Cerebellar nuclear complex (tissue), 1 donor: ENCODE measurements at regions not wholly inside any gene's neighbourhood (a gene's known extent, or its start where the extent isn't known, plus 50 kb on each side); places are given as distances from the start of the nearest gene placed in this dataset.
"Not testable (repeated sequence)": the region's sequence is repeated elsewhere in the genome, so short reads cannot be mapped to it uniquely, and the experiment has no call there.

Experiments
- DNase-seq, 2 experiments: peaks; one replicate each; lab custom pipeline; 2025; lab: John Stamatoyannopoulos, UW

DNA sequence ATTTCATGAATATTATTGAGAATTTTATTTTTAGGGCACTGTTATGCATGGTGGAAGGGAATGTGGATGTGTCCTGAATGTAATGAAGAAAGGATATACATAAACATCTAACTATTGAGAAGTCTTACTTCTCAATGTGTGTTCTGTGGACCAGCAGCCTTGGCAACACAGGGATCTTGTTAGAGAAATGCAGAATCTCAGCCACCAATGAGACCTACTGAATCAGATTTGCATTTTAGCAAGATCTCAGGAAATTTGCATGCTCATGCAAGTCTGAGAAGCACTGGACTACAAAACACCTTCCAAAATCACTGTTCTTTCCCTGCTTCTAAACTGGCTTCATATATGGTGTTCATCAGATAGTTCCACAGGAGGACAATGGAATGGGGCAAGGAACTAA, 139.7 kb upstream of the WDFY3 start:
- no peak for DNase-seq

DNA sequence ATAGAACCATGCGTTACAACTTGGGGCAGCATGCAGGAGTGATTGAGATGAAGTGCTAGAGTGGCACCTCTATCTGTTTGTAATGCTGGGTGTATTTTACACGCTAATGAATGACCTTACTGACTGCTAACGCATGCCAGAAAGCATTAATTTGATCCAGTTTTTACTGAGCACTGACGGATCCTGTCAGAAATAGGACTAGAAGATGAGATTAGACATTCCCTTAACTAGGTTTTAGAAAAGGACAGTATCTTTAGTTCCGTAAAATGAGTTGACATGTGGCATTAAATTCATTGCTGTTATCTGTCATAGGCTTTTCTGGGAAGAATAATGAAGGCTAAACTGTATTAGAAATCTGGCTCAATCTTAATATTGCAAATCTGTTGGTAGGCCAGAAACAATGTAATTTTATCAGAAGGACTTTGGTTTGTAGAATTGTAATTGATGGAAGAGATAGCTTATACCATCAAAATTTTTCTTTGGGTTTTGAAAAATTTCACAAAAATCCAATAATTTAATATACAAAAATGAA, 140.4 kb upstream of the WDFY3 start:
- no peak for DNase-seq

DNA sequence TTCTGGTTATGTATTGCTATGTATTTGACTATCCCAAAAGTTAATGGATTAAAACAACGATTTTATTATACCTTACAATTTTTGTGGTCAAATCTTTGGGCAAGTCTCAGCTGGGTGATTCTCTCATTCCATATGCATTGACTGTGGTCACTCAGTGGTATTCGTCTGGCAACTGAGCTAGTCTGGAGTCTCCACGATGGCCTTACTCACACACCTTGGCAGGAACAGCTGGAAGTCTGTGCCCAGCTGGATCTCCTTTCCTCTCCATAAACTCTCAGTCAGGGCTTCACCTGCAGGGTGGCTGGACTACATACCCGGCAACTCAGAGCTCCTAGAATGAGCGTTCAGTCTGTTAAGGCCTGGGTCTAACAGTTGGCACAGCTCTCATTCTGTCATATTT, 141.1 kb upstream of the WDFY3 start:
- DNase-seq, result no peak

DNA sequence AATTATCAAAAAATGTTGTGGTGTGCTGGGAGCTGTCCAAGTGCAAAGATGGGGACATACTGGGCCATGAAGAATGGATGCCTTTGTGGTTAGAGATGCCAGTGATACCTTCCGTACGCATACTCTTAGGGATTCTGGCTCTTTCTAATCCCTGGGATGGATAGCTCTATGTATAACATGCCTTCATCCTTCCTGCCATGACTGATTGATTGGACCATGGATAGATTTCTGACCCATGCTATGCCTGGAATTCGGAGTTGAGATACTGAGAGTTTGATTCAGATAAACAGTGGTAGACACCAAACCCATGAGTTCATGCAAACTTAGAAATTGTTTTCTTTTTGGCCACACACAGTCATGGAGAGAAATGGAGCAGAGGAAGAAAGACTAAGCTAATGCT, 147.2 kb upstream of the WDFY3 start:
- DNase-seq, result no peak

DNA sequence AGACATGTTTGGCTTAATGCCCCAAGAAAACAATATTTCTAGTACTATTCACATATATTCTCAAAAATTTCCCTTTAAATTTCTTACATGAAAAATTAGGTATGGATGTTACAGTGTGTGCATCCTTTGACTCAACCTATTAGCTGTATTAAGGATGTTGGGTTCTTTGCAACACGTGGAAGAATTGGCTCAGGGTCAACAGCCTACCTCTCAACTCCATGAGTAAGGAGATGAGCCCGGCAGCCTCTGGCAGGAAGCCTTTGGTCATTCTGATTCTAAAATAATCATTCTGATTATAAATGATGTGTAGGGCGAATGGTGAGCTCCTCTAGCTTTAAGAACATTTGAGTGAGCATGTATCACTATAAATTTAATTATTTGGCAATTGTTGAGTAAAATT, 148.0 kb upstream of the WDFY3 start:
- DNase-seq, result no peak

DNA sequence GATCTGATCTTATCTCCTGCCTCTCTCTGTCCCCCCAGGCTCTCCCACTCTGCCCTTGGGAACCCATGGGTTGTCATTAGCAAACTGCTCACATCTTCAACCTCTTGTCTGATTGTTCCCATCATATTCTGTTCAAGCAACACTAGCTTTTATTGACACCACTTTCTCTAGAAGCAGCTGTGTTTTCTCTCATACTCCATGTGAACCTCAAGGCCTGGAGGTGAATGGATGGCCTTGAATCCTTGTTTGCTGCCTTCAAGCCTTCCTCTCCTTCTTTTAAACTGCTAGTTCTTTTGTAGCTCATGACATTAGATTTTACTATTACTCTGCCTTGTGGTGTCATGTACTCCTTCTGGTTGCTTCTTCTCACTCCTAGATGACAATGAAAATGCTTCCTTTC, 149.5 kb upstream of the WDFY3 start:
- DNase-seq, result no peak

DNA sequence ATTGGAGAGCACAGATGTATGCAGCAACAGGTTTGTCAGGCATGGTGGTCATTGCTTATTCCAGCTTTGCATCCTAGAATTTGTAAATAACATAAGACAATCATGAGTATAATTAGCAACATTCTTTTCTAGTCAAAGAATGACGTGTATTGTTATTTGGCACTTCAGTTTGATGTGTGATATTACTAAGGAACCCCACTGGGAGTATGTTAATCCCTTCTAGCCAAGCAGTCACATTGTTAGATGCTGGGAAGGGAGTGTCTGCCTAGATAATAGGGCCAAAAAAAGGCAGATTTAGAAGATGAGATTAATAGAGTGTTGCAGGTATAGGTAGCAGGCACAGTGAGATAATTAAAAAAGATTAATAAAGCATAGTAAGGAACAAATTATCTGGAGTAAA, 159.2 kb upstream of the WDFY3 start:
- DNase-seq, result no peak

DNA sequence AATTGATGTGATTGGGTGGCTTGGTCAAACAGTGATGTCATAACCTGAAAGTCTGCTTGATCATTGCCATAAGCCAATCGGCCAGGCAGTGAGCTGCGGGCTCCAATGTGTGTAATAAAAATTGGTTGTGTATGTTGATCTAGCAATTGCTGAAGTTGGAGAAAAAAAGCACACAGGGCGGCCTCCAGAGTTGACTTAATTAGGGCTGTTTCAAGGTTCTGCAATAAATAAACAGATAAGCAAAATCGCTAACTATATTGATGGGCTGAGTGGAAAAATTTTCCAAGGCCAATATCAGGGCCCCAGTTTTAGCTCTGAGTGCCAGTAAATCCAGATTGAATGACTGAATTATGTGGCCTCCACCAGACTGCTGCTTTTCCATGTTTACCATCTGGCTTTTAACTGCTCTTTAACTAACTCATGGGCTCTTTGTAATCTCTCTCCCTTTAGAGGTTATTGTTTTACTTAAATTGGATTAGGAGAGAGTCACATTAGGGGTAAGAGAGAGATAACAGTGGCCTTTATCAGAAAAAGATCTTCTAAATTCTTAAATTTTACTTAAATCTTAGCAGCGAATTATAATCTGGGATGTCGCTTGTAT, 160.6 kb upstream of the WDFY3 start:
- no peak for DNase-seq

DNA sequence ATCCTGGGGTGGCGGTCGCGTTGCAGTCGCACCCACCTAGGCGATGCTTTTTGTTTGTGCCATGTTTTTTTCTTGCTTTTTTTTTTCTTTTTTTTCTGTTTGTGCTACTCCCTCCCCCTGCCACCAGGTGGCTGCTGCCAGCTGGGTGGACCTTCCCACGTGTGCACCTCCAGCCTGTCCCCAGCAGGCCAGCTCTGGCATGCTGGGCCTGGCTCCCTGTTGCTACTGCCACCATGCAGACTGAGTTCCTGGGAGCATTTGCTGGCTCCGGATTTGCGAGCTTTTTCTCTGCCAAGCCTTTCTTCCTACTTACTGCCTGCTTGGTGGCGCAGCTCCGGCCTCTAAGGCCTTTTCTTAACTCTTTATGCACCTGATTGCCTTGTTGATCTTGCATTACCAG, 161.2 kb upstream of the WDFY3 start:
- DNase-seq, result no peak

DNA sequence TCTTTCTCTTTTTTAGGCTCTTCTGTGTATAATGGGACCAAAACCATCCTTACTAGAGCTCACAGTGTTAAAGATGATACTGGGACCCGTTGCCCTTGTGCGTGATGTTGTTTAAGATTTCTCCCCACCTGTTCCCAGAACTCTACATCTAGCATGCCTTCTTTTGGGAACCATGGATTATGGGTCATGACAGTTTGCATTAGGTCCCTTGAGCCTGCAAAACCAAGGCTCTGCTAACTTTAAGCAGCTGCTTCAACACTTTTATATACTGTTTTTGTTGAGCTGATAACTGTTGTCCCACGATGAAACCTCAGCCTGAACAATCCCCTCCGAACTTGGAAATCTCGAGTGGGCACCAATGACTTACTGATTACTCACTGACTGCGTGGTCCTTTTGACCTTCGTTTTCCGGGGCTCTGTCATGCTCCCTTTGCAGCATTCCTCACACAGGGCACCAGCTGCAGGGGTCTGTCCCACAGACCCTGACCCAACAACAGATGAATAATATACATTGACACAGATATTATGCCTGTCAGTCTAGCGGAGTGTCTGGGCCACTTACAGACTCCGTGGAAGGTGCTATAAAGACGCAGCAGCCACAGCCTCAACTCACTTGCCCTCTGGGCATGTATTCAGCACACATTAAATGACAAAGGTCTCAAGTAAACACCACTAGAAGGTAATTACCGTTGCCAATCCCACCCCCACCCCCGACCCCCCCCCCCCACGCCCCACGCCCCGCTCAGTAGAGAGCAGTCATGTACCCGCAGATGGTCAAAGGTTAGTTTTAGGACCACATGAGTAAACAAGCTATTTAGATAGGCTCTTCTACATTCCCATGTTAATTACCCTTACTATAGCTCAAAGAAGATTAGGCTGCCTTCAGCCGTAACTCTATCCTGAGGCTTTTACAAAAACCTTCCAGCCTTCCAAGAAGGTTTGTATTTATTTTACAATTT, 162.0 kb upstream of the WDFY3 start:
- no peak for DNase-seq

DNA sequence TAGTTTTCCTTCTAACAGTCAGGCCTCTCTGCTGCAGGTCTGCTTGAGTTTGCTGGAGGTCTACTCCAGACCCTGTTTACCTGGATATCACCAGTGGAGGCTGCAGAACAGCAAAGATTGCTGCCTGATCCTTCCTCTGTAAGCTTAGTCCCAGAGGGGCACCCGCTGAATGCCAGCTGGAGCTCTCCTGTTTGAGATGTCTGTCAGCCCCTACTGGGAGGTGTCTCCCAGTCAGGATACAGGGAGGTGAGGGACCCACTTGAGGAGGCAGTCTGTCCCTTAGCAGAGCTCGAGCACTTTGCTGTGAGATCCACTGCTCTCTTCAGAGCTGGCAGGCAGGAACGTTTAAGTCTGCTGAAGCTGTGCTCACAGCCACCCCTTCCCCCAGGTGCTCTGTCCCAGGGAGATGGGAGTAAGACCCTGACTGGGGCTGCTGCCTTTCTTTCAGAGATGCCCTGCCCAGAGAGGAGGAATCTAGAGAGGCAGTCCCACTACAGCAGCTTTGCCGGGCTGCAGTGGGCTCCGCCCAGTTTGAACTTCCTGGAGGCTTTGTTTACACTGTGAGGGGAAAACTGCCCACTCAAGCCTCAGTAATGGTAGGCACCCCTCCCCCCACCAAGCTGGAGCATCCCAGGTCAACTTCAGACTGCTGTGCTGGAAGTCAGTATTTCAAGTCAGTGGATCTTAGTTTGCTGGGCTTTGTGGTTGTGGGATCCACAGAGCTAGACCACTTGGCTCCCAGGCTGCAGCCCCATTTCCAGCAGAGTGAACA, 163.1 kb upstream of the WDFY3 start:
- DNase-seq, result not testable (repeated sequence)

DNA sequence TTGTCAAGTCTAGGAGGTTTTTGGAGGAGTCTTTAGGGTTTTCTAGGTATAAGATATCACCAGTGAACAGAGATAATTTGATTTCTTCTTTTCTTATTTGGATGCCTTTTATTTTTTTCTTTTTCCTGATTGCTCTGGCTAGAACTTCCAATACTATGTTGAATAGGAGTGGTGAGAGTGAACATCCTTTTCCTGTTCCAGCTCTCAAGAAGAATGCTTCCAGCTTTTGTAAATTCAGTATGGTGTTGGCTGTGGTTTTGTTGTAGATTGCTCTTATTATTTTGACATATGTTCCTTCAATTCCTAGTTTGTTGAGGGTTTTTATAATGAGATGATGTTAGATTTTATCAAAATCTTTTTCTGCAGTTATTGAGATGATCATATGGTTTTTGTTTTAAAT, 165.6 kb upstream of the WDFY3 start:
- no peak for DNase-seq

DNA sequence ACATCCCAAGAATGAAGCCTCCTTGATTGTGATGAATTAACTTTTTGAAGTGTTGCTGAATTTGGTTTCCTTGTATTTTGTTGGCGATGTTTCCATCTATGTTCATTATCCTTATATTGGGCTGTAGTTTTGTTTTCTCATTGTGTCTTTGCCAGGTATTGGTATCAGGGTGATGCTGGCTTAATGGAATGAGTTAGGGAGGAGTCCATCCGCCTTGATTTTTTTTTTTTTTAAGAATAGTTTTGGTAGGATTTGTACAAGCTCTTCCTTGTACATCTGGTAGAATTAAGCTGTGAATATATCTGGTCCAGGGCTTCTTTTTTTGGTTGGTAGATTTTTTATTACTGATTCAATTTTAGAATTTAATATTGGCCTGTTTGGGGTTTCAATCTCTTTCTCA, 166.1 kb upstream of the WDFY3 start:
- no peak for DNase-seq

DNA sequence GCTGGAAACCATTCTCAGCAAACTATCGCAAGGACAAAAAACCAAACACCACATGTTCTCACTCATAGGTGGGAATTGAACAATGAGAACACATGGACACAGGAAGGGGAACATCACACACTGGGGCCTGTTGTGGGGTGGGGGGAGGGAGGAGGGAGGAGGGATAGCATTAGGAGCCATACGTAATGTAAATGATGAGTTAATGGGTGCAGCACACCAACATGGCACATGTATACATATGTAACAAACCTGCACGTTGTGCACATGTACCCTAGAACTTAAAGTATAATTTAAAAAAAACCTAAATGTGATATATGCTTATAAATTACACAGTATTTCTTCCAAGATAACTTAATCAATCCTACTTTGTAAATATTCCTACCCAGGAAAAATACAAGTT, 173.3 kb upstream of the WDFY3 start:
- DNase-seq, result not testable (repeated sequence)

DNA sequence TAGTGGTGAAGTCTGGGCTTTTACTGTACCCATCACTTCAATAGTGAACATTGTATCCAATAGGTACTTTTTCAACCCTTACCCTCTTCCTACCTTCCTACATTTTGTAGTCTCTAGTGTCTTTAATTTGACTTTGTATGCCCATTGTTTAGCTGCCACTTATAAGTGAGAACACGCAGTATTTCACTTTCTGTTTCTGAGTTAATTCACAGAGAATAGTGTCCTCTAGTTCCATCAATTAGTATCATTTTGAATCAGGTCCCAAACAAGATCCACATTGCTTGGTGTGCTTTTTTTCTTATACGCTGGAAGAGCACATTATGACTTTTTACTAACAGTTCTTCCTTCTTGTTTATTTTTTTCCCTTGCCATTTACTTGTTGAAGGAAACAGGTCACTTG, 176.0 kb upstream of the WDFY3 start:
- no peak for DNase-seq

DNA sequence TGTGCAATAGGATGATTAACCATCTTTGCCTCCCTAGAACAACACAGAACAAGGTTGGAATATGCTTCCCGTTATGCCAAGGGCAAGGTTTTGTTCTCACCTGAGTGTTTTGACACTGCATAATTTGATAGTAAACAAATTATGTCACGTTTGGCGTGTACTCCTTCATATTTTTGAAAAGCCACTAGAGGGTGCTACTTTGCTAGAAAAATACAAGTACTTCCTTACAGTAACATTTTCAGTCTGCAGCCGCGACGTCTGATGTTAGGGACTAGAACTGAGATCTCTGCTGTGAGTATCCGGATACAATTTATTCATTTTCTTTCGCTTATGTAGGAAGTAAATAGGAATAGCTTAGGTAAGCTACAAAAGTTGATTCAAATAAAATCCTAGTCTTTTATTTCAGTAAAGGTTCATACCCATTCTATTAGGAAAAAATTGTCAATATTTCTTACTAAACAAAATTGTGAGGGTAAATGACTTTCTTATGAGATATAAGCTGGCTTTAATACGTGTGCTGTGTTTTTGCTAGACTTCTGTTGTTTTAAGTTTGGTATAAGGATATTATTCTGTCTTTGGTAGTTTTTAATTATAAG, 181.1 kb upstream of the WDFY3 start:
- no peak for DNase-seq

DNA sequence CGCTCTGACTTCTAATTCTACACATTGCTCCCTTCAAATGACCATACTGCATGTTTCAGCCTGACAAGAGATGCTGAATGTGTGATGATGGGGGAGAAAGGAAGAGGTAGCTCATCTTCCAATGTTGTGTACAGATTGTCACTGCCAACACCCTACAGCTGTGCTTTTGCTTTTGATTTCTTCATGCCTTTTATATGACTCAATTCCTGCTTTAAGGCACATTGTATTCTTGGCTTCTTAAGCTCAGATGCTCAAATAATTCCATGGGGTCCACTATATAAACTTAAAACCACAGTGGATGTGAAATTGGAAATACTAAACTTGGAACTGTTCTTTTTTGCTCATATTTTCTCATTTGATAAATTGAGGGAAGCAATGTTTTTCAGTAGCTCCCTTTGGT, 183.2 kb upstream of the WDFY3 start:
- DNase-seq, result no peak

DNA sequence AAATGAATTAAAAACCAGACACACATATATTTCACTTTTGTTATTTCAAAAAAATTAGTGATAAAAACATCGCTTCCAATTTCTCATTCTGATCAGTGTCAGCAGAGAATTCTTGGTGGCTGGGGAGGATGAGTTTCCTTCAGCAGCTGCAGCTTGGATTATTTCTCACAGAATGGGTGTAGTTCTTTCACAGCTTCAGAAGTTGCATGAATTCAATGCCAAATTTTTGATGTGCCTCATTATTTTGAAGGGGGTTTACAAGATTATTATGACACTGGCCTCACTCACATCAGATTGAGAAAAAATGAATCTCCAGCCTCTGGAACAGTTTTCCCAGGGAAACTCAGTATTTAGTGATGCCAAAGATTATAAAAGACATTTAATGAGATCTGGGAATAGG, 184.9 kb upstream of the WDFY3 start:
- DNase-seq, result no peak

DNA sequence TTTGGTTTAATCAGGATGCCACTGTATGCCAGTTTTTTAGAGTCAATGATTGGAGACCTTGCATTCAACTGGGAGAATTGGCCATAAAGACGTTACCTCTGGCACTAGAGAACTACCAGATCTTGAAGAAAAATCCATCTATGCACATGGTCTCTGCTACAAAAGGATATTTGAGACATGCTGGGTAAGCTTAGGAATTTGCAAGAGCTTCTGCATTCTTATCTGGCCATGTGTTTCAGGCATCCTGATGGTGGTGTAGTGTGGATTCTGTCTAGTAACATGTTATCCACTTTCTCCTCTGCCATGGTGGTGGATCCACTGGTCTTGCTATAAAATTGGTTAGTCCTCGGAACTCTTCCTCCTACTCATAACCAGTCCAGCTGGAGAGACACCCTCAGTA, 185.3 kb upstream of the WDFY3 start:
- DNase-seq, result no peak

DNA sequence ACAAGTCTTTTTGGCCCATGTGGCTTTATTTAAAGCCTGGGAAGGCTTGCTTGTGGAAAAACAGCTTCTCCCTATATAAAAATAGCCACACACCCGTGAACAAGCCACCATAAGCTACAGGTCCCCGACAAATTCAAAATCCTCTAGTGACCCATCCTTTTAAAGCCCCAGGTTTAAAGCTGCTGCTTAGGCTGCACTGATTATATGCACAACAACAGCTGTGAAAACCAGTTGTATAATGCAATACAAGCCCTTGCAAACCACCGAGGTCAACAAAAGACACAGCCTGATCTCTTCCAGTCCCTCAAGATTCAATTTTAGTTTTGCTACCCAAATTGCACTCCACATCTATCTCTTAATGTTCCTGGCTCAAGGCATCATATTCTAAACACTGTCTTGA, 186.0 kb upstream of the WDFY3 start:
- no peak for DNase-seq

DNA sequence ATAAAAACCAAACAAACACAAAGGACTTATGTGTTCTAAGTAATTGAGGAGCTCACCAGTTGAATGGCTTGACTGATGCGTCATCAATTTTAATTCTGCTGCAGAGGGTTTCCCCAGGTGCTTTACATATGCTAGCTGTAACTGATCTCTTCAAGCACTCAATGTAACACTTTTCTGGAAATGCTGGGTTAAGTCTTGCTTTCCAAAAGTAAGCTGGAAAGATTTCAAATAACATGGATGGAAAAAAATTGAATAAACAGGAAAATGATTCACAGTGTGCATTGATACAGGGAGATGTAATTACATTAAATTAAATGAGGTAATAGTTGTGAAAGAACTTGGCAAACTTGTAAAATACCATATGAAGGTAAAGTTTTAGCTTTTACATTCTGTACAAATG, 186.7 kb upstream of the WDFY3 start:
- no peak for DNase-seq

DNA sequence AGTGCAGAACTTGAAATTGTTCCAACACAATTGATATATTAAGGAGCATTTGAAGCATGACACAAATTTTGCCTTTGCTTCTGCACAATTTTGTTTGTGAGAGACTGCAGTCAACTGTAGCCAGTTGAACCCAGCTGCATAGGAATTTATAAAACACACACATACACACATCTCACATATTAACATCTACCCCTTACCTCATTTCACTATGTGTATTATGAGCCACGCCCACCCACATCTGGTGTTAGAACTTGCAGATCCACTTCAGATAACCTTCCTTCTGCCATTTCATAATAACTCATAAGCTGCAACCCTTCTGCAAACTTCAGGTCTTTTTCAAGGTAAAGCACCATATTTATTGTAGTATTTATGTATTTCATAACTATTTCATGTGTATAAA, 188.1 kb upstream of the WDFY3 start:
- DNase-seq, result no peak
